ENCODE measurements at regions not wholly inside any gene's neighbourhood (a gene's known extent, or its start where the extent isn't known, plus 50 kb on each side); places are given as distances from the start of the nearest gene placed in this dataset.

DNA sequence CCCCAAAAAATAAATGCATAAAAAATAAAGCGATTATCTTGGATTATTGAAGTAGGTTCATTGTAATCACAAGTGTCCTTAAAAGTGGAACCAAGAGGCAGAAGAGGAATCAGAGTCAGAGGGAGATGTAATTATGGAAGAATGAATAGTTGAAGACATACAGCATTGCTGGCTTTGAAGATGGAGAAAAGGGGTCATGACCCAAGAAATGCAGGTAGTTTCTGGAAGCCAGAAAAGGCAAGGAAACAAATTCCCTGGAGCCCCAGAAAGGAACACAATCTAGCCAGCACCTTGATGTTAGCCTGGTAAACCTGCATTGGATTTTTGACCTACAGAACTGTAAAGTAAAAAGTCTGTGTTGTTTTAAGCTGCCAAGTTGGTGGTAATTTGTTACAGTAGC, 57.5 kb upstream of the PTGR2 start:
- TF ChIP-seq CTCF (tag by site-specific recombination; IDR thresholded peaks at IDR 0.05) (no peak), ZNF223 (tag by site-specific recombination; IDR thresholded peaks at IDR 0.05) (no peak), ZNF416 (tag by site-specific recombination; IDR thresholded peaks at IDR 0.05) (no peak)
